ENCODE measurements at regions not wholly inside any gene's neighbourhood (a gene's known extent, or its start where the extent isn't known, plus 50 kb on each side); places are given as distances from the start of the nearest gene placed in this dataset.

DNA sequence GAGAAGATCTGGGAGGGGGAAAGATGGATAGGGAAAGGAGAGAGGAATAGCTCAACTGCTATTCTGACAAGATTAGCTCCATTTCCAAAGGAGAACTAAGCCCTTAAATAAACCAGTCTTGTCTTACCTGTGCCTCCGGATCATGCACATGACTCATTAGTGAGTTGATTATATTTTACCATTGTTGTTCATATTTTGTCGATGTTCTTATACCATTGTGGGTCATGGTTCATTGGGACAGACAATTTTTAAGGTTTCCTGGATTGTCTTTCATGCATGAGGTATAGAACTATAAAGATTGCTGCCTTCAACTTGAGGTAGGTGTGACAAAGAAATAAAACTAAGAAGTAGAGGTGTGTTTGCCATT lies 243.0 kb upstream of the ATP2B1 start:
- TF ChIP-seq, protein P1, sequence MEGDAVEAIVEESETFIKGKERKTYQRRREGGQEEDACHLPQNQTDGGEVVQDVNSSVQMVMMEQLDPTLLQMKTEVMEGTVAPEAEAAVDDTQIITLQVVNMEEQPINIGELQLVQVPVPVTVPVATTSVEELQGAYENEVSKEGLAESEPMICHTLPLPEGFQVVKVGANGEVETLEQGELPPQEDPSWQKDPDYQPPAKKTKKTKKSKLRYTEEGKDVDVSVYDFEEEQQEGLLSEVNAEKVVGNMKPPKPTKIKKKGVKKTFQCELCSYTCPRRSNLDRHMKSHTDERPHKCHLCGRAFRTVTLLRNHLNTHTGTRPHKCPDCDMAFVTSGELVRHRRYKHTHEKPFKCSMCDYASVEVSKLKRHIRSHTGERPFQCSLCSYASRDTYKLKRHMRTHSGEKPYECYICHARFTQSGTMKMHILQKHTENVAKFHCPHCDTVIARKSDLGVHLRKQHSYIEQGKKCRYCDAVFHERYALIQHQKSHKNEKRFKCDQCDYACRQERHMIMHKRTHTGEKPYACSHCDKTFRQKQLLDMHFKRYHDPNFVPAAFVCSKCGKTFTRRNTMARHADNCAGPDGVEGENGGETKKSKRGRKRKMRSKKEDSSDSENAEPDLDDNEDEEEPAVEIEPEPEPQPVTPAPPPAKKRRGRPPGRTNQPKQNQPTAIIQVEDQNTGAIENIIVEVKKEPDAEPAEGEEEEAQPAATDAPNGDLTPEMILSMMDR (IDR thresholded peaks at IDR 0.05; ENCODE audit: low read depth, low read length) = no peak
- TF ChIP-seq EZH2phosphoT487 (IDR thresholded peaks at IDR 0.05; ENCODE audit: low read depth) = no peak
